Kidney epithelial cell (primary cell): ENCODE measurements at regions not wholly inside any gene's neighbourhood (a gene's known extent, or its start where the extent isn't known, plus 50 kb on each side); places are given as distances from the start of the nearest gene placed in this dataset.

Source experiments
- DNase-seq: peaks from one replicate; pipeline ENCODE4 v3.0.0-alpha.2; 2010; ENCODE audit warnings: low read depth
- H3K27me3 ChIP-seq: 2 replicates; pipeline ENCODE4 v1.6.0; 2011; ENCODE audit warnings: low read length; ENCODE audit not compliant: control insufficient read depth, insufficient read depth
- H3K36me3 ChIP-seq: 2 replicates; pipeline ENCODE4 v1.5.1; 2011; ENCODE audit warnings: low read length; ENCODE audit not compliant: control insufficient read depth, insufficient read depth
- H3K4me3 ChIP-seq: 2 replicates; pipeline ENCODE4 v1.5.1; 2011; ENCODE audit warnings: low read depth, mild to moderate bottlenecking, control low read depth, low read length
- CTCF ChIP-seq: IDR thresholded peaks from 2 replicates; pipeline ENCODE4 v1.5.1; 2011; ENCODE audit warnings: mild to moderate bottlenecking, moderate library complexity, low read length, control low read depth, inconsistent platforms; ENCODE audit not compliant: insufficient read depth, poor library complexity, severe bottlenecking

DNA sequence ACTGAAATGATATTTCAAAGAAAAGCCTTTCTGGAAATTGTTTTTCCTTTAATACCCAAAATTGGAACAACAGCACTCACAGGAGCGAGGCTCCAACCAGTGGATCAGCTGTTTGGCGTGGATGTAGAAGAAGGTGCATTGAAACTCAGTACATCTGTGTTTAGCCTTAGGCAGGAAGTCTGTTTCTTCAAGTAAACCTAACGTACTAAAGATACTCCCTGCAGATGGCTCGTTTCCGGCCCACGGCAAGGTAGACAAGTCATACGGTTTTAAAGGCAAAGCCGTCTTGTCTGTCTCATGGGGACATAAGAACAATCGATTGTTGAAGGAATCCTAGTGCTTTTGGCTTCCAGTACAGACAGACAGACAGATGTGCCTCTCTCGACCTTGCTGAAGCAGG lies 50.0 kb upstream of the CLCN4 start:
- no peaks in the 10 kb centered on the region for H3K27me3 ChIP-seq
- no peak overlapping the region for H3K4me3 ChIP-seq
- H3K36me3 ChIP-seq: no peaks in the 10 kb centered on the region
- TF ChIP-seq CTCF: no peak
- no peak for DNase-seq
